Right forelimb (tissue), 1 donor: ENCODE measurements at regions not wholly inside any gene's neighbourhood (a gene's known extent, or its start where the extent isn't known, plus 50 kb on each side); places are given as distances from the start of the nearest gene placed in this dataset.
A peak's percentile ranks its signal among the peaks of the same experiment; 100 is the strongest.

ENCODE experiments used
- DNase-seq: peaks from one replicate; pipeline ENCODE4 v3.0.0-alpha.2; 2018

- no peak for DNase-seq
Observed at GRCh38 chr1:36572142-36572715, 89.5 kb upstream of the CSF3R start.

GRCh38 chr1:36571106-36571505, 88.4 kb upstream of the CSF3R start:
- DNase-seq = no peak

GRCh38 chr1:36570478-36571060, 87.9 kb upstream of the CSF3R start:
- no peak for DNase-seq

- DNase-seq = peak; percentile 16
Observed at GRCh38 chr1:36570006-36570405, 87.3 kb upstream of the CSF3R start.

- peak; percentile 3 for DNase-seq
Observed at GRCh38 chr1:36567601-36568341, 85.1 kb upstream of the CSF3R start.

- no peak for DNase-seq
Observed at GRCh38 chr1:36565576-36566501, 83.1 kb upstream of the CSF3R start.

- peak; percentile 1 for DNase-seq
Observed at GRCh38 chr1:36562181-36562685, 79.5 kb upstream of the CSF3R start.

GRCh38 chr1:36561361-36561724, 78.6 kb upstream of the CSF3R start:
- DNase-seq = peak; percentile 28

GRCh38 chr1:36560621-36561360, 78.1 kb upstream of the CSF3R start:
- DNase-seq = peak; percentile 41

- no peak for DNase-seq
Observed at GRCh38 chr1:36560177-36560576, 77.5 kb upstream of the CSF3R start.

GRCh38 chr1:36559061-36559460, 76.3 kb upstream of the CSF3R start:
- no peak for DNase-seq

- DNase-seq = no peak
Observed at GRCh38 chr1:36557041-36558000, 74.6 kb upstream of the CSF3R start.

GRCh38 chr1:36555041-36555440, 72.3 kb upstream of the CSF3R start:
- DNase-seq = no peak

GRCh38 chr1:36554323-36554628, 71.6 kb upstream of the CSF3R start:
- DNase-seq = no peak

GRCh38 chr1:36553591-36554322, 71.0 kb upstream of the CSF3R start:
- peak; percentile 65 for DNase-seq

- no peak for DNase-seq
Observed at GRCh38 chr1:36542962-36543515, 60.3 kb upstream of the CSF3R start.

- DNase-seq = no peak
Observed at GRCh38 chr1:36542024-36542961, 59.6 kb upstream of the CSF3R start.

GRCh38 chr1:36540056-36540455, 57.3 kb upstream of the CSF3R start:
- DNase-seq = no peak

- no peak for DNase-seq
Observed at GRCh38 chr1:36539526-36539925, 56.8 kb upstream of the CSF3R start.
